ENCODE measurements at regions not wholly inside any gene's neighbourhood (a gene's known extent, or its start where the extent isn't known, plus 50 kb on each side); places are given as distances from the start of the nearest gene placed in this dataset.

DNA sequence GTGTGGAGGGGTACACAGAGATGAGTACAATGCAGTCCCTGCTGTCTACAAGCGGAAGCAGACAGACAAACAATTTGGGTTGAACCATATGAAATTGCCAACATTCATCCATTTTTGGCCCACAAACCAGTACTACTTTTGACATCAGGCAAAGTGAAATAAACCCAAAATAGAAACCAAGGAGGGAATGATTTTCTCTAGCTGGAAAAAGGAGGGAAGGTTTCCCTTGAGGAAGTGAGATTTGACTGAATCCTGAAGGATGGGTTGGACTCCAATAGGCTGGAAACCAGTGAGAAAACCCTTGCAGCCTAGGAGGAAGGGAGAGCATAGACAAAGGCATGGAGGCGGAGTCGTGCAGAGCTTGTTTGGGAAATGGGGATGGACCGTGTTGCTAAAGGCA is 63.5 kb upstream of the PJA1 start:
- H3K36me3 ChIP-seq: no peaks in the 10 kb centered on the region
- H3K27me3 ChIP-seq: no peaks in the 10 kb centered on the region
- ATAC-seq: no peak
- H3K4me3 ChIP-seq: no peak overlapping the region
- peaks cover 0 to 14% (median 0%) of the 10 kb centered on the region in 3 donors for H3K4me1 ChIP-seq
- H3K9me3 ChIP-seq: no peaks in the 10 kb centered on the region
- 63 to 86% methylated on average over 1 of the region's 4 CpGs for WGBS, 2 donors (ENCODE audit: low coverage in 1 of 2)
- no peak overlapping the region for H3K27ac ChIP-seq
- TF ChIP-seq POLR2AphosphoS5 (IDR thresholded peaks at IDR 0.05): no peak
- TF ChIP-seq POLR2A (IDR thresholded peaks at IDR 0.05): no peak
- TF ChIP-seq, protein P1, sequence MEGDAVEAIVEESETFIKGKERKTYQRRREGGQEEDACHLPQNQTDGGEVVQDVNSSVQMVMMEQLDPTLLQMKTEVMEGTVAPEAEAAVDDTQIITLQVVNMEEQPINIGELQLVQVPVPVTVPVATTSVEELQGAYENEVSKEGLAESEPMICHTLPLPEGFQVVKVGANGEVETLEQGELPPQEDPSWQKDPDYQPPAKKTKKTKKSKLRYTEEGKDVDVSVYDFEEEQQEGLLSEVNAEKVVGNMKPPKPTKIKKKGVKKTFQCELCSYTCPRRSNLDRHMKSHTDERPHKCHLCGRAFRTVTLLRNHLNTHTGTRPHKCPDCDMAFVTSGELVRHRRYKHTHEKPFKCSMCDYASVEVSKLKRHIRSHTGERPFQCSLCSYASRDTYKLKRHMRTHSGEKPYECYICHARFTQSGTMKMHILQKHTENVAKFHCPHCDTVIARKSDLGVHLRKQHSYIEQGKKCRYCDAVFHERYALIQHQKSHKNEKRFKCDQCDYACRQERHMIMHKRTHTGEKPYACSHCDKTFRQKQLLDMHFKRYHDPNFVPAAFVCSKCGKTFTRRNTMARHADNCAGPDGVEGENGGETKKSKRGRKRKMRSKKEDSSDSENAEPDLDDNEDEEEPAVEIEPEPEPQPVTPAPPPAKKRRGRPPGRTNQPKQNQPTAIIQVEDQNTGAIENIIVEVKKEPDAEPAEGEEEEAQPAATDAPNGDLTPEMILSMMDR (IDR thresholded peaks at IDR 0.05): no peak
- no peak for TF ChIP-seq EP300 (IDR thresholded peaks at IDR 0.05)

DNA sequence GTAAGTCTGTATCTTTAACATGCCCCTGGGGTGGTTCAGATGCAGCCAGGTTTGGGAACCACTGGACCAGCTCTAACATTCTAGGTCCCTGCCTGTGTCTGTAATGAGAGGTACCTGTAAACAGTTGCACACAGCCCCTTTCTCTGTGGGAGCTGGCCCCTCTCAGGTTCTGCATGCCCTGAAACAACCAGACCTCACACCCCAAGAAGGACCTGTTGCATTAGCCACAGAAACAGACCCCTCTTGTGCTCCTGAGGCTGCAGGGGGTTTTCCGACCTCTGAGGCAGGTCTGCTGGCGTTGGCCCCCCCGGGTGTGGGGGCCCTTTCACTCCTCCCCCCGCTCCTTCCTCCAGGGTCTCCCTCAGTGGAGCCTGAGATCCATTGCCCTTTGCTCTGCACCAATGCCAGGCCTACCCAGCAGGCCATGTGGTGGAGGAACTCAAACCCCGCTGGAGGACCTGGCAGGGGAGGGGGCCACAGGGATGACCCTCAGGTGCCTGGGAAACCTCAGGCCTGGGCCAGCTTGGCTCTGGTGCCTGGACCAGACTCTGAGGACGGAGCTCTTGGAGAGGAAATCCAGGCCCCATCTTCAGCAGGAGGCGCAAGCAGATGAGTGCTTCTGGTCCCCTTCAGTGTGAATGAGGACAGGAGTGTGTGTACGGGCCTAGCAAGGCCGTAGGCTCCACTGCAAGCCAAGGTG is 61.4 kb upstream of the PJA1 start:
- 73% methylated on average over 2 of the region's 9 CpGs; no CpG with 5 or more reads in 1 of the 2 donors for WGBS, 2 donors (ENCODE audit: low coverage in 1 of 2)
- TF ChIP-seq, protein P1 (IDR thresholded peaks at IDR 0.05): no peak
- TF ChIP-seq POLR2AphosphoS5 (IDR thresholded peaks at IDR 0.05) (no peak), EP300 (IDR thresholded peaks at IDR 0.05) (no peak), POLR2A (IDR thresholded peaks at IDR 0.05) (no peak)
- no peaks in the 10 kb centered on the region for H3K9me3 ChIP-seq
- H3K27ac ChIP-seq: no peak overlapping the region
- H3K36me3 ChIP-seq: no peaks in the 10 kb centered on the region
- no peak overlapping the region for H3K4me3 ChIP-seq
- no peak for ATAC-seq
- H3K4me1 ChIP-seq: peaks cover 0 to 25% (median 5%) of the 10 kb centered on the region in 3 donors
- H3K27me3 ChIP-seq: no peaks in the 10 kb centered on the region

DNA sequence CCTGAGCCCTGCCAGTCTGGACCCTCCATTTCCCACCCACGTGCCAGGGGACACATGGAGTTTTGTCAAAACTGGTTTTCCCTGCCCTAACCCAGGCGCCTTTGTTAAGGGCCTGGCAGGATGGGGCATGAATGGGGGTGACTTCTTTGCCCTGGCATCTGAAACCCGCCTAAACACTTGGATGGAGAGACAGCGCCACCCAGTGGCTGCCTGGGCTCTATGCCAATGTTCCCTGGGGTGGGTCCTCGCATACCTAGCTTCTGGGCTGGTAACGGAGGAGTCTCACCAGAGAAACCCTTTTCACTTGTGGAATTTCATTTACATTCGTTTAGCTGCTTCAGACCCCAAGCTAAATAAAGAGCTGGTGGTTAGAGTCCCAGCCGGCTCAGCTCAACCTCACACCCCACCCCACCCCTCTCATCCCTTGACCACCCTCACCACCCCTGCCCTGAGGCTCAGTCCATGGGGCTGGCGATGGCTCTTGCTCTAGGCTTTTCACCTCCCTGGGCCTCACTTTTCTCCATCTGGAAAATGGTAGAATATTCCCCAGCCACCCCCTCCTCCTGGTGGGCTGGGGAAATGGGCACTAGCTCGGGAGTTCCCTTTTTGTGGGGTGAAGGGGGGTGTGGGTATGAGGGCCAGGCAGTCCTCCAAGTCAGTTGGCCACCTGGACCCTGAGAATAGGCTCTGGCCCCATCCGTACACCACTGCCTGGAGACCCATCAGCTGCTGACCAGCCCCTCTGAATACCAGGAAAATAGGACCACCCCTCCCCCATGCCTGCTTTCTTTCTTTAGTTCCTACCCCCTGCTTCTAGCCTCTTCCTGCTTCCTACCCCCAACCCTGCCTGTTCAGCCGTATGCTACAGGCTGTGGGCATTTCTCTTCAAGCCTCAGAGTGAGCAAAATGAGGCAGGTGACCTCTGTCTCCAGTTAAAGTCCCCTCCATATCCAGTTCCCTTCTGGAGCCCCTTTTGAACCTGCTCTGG is 57.1 kb upstream of the PJA1 start:
- no peaks in the 10 kb centered on the region for H3K27me3 ChIP-seq
- H3K4me3 ChIP-seq: no peak overlapping the region
- peaks cover 0 to 15% (median 5%) of the 10 kb centered on the region in 3 donors for H3K4me1 ChIP-seq
- ATAC-seq: peak; percentile 78
- TF ChIP-seq, protein P1 (IDR thresholded peaks at IDR 0.05): peak; percentile 68 to 82 (median 74)
- TF ChIP-seq POLR2A (IDR thresholded peaks at IDR 0.05) (no peak), POLR2AphosphoS5 (IDR thresholded peaks at IDR 0.05) (no peak), EP300 (IDR thresholded peaks at IDR 0.05) (no peak)
- no peaks in the 10 kb centered on the region for H3K9me3 ChIP-seq
- no peaks in the 10 kb centered on the region for H3K36me3 ChIP-seq
- H3K27ac ChIP-seq: no peak overlapping the region
- WGBS, 2 donors (ENCODE audit: low coverage in 1 of 2): 20% methylated on average over 1 to 4 of the region's 12 CpGs

DNA sequence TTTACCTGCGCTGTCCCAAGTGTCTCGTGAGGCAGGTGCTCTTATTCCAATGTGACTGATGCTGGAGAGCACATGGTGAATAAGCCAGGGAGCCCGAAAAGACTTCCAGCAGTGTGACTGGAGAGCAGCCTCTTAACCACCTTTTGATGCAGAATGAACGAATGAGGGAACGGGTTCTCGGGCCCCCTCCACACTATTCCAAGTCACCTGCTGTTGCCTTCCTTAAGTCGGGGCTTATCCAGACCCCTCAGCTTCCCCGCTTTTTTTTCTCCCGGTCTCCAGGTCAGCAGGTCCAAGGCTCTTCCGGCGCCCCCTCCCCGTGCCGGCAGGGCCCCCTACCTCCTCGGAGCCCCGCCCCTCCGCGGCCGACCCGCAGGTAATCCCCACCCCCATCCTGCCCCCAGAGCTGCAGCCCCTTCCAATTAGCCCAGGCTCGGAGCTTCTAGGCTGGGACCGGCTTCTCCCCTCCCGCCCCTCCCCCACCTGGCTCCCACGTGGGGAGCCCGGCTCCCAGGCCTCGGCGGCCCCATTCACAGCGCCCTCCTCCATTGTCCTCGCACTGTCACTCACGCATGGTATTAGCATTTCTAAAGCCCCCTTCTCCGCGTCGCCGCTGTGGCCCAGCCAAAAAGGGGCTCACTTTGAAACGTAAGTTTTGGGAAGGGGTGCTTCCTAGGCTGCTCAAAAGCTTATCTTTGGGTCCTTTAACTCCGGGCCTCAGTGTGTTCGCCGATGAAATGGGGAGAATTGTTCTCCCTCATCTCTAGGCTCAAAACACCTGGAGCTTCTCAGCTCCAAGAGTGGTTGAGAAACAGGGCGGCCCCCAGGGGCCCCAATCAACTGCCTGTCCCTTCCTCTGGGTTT is 56.2 kb upstream of the PJA1 start:
- no peaks in the 10 kb centered on the region for H3K27me3 ChIP-seq
- no peak overlapping the region for H3K27ac ChIP-seq
- no peak for ATAC-seq
- WGBS, 2 donors (ENCODE audit: low coverage in 1 of 2): 27 to 60% methylated on average over 2 to 8 of the region's 38 CpGs
- peaks cover 0 to 25% (median 5%) of the 10 kb centered on the region in 3 donors for H3K4me1 ChIP-seq
- no peaks in the 10 kb centered on the region for H3K9me3 ChIP-seq
- no peak overlapping the region for H3K4me3 ChIP-seq
- H3K36me3 ChIP-seq: no peaks in the 10 kb centered on the region
- TF ChIP-seq EP300 (IDR thresholded peaks at IDR 0.05) (no peak), POLR2A (IDR thresholded peaks at IDR 0.05) (no peak), POLR2AphosphoS5 (IDR thresholded peaks at IDR 0.05) (no peak)
- TF ChIP-seq, protein P1 (IDR thresholded peaks at IDR 0.05): no peak

Data from gastroesophageal sphincter (tissue), 4 donors.